ENCODE measurements at regions not wholly inside any gene's neighbourhood (a gene's known extent, or its start where the extent isn't known, plus 50 kb on each side); places are given as distances from the start of the nearest gene placed in this dataset.

- TF ChIP-seq CTCF (conservative IDR thresholded peaks at IDR 0.05 in 1 of 2, IDR thresholded peaks at IDR 0.05 in 1 of 2; ENCODE audit: extremely low read depth in 1 of 2, insufficient read depth in 1 of 2, low read depth in 1 of 2, low read length in 2 of 2) (no peak), EZH2 (IDR thresholded peaks at IDR 0.05; ENCODE audit: borderline replicate concordance, low read length) (no peak)
Observed at GRCh38 chr3:106731230-106731629, 646.0 kb upstream of the CCDC54 start.

All from mammary epithelial cell (primary cell).